ENCODE measurements at regions not wholly inside any gene's neighbourhood (a gene's known extent, or its start where the extent isn't known, plus 50 kb on each side); places are given as distances from the start of the nearest gene placed in this dataset.

DNA sequence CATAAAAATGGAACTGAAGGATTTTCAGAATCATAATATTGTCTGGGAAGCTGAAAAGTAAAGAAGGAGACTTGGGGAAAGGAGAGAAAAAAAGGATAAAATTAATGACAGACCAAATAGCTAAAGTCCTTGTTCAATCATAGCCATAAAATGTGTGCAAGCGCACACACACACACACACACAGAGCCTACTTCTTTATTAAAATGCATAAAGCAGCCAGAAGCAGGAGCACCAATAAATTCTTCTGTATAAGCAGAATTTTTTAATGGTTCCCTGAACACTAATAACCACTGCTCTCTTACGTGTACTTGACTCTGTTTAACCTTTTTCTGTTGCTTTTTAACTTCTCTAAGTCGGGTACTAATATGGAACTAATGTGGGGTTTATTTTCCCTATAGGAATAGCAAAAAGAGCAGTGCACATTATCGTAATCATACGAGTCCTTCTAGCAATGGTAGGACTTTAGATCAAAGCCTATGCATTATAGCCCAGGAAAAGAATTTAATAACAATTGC, 131.0 kb upstream of the PSMD7 start:
- Mint-ChIP-seq H3K9me3 (no peaks in the 10 kb centered on the region), H3K27ac (no peak overlapping the region), H3K4me3 (no peak overlapping the region), H3K27me3 (no peaks in the 10 kb centered on the region), H3K4me1 (ENCODE audit: unreplicated experiment) (peaks cover 20% of the 10 kb centered on the region), H3K36me3 (no peaks in the 10 kb centered on the region)
- no peak for DNase-seq (ENCODE audit: extremely low spot score, unreplicated experiment)
- TF ChIP-seq, protein P1, sequence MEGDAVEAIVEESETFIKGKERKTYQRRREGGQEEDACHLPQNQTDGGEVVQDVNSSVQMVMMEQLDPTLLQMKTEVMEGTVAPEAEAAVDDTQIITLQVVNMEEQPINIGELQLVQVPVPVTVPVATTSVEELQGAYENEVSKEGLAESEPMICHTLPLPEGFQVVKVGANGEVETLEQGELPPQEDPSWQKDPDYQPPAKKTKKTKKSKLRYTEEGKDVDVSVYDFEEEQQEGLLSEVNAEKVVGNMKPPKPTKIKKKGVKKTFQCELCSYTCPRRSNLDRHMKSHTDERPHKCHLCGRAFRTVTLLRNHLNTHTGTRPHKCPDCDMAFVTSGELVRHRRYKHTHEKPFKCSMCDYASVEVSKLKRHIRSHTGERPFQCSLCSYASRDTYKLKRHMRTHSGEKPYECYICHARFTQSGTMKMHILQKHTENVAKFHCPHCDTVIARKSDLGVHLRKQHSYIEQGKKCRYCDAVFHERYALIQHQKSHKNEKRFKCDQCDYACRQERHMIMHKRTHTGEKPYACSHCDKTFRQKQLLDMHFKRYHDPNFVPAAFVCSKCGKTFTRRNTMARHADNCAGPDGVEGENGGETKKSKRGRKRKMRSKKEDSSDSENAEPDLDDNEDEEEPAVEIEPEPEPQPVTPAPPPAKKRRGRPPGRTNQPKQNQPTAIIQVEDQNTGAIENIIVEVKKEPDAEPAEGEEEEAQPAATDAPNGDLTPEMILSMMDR (conservative IDR thresholded peaks at IDR 0.05): no peak

DNA sequence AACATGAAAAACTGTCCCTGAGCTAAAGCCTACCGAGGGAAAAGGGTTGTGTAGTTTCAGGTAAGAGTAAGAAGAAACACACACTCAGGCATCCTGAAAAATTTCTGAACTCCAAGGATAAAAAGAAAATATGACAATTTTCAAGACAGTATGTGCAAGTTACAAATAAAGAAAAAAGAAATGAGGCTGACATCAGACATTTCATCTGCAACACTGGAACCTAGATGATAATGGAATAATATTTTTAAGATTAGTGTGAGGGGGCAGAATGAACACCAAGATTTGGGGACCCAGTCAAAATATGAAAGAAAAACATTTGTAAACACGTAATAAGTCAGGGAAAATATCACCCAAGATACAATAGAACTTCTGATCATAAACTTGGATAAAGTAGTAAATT, 135.9 kb upstream of the PSMD7 start:
- H3K4me1 Mint-ChIP-seq (ENCODE audit: unreplicated experiment): peaks cover 2% of the 10 kb centered on the region
- no peak overlapping the region for H3K4me3 Mint-ChIP-seq
- no peaks in the 10 kb centered on the region for H3K36me3 Mint-ChIP-seq
- TF ChIP-seq, protein P1 (conservative IDR thresholded peaks at IDR 0.05): no peak
- H3K9me3 Mint-ChIP-seq: no peaks in the 10 kb centered on the region
- no peak for DNase-seq (ENCODE audit: extremely low spot score, unreplicated experiment)
- H3K27ac Mint-ChIP-seq: no peak overlapping the region
- no peaks in the 10 kb centered on the region for H3K27me3 Mint-ChIP-seq

DNA sequence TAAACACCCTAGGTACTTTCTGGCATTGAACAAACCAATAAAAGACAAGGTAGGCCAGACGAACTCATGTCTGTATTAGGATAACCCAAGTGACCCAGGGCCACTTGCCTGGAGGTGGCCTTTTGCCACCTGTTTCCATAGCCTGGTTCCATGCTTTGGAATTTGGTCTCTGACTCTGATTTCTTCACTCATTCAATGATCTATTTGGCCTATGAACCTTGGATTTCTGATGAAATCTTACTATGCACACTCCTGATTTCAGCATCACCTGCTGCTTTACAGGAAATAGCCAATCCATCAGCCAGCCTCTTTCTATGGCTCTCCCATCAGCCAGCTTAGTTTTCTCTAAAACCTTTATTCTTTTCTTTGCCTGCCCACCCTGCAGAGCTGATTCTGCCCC, 142.8 kb upstream of the PSMD7 start:
- no peaks in the 10 kb centered on the region for H3K27me3 Mint-ChIP-seq
- no peaks in the 10 kb centered on the region for H3K4me1 Mint-ChIP-seq (ENCODE audit: unreplicated experiment)
- no peak for DNase-seq (ENCODE audit: extremely low spot score, unreplicated experiment)
- peaks cover 6% of the 10 kb centered on the region for H3K9me3 Mint-ChIP-seq
- no peaks in the 10 kb centered on the region for H3K36me3 Mint-ChIP-seq
- TF ChIP-seq, protein P1 (conservative IDR thresholded peaks at IDR 0.05): no peak
- no peak overlapping the region for H3K27ac Mint-ChIP-seq
- no peak overlapping the region for H3K4me3 Mint-ChIP-seq

DNA sequence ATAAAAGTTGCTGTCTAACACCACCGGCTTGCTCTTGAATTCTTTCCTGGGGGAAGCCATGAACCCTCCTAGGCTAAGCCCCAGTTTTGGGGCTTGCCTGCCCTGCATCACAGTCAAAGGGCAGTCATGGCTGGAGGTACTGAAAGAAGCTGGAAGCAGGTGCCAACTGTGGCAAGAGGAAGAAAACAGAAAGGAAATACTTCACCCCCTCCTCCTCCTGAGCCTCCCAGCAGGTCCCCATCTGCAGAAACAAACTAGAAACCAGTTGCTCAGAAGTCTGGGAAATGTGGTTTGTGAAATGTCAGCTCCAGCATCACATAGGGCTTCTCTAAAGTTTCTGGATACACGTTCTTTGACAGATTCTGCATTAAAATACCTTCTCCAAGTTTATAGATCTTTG, 150.0 kb upstream of the PSMD7 start:
- TF ChIP-seq, protein P1 (conservative IDR thresholded peaks at IDR 0.05): no peak
- no peak for DNase-seq (ENCODE audit: extremely low spot score, unreplicated experiment)
- no peaks in the 10 kb centered on the region for H3K36me3 Mint-ChIP-seq
- H3K9me3 Mint-ChIP-seq: no peaks in the 10 kb centered on the region
- H3K27me3 Mint-ChIP-seq: no peaks in the 10 kb centered on the region
- no peaks in the 10 kb centered on the region for H3K4me1 Mint-ChIP-seq (ENCODE audit: unreplicated experiment)
- no peak overlapping the region for H3K4me3 Mint-ChIP-seq
- H3K27ac Mint-ChIP-seq: no peak overlapping the region

DNA sequence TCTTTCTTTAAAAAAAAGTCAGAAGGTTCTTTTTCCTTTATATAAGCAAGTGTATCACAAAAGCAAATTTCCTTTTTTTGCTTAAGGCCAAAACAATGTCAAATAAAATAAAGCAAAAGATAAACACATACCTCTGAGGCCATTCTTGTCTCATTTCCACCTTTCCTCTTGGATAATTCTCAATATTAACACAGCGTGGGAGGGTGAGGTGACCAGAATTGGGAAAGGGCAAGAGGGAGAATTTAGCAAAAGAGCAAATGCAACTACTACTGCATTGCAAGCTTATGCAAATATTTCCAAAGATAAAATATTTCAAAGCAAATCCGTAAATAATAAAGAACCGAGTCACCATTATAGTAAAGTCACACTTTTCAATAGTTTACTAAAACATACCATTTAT, 153.4 kb upstream of the PSMD7 start:
- no peak overlapping the region for H3K27ac Mint-ChIP-seq
- H3K27me3 Mint-ChIP-seq: no peaks in the 10 kb centered on the region
- DNase-seq (ENCODE audit: extremely low spot score, unreplicated experiment): no peak
- TF ChIP-seq, protein P1 (conservative IDR thresholded peaks at IDR 0.05): no peak
- H3K9me3 Mint-ChIP-seq: no peaks in the 10 kb centered on the region
- no peaks in the 10 kb centered on the region for H3K36me3 Mint-ChIP-seq
- H3K4me1 Mint-ChIP-seq (ENCODE audit: unreplicated experiment): no peaks in the 10 kb centered on the region
- H3K4me3 Mint-ChIP-seq: no peak overlapping the region

DNA sequence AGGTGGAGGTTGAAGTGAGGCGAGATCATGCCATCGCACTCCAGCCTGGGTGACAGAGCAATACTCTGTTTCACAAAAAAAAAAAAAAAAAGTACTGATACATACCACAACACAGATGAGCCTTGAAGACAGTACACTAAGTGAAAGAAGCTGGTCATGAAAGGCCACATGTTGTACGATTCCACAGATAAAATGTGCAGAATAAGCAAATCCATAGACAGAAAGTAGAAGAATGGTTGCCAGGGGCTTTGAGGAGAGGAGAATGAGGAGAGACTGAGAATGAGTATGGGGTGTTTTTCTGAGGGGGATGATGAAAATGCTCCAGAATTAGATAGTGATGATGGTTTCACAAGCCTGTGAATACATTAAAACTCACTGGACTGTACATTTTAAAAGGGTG, 155.6 kb upstream of the PSMD7 start:
- Mint-ChIP-seq H3K9me3 (no peaks in the 10 kb centered on the region), H3K27ac (no peak overlapping the region), H3K27me3 (no peaks in the 10 kb centered on the region), H3K4me3 (no peak overlapping the region), H3K4me1 (ENCODE audit: unreplicated experiment) (no peaks in the 10 kb centered on the region), H3K36me3 (no peaks in the 10 kb centered on the region)
- DNase-seq (ENCODE audit: extremely low spot score, unreplicated experiment): no peak
- TF ChIP-seq, protein P1 (conservative IDR thresholded peaks at IDR 0.05): no peak
